LNCAP (cell line): ENCODE measurements at regions not wholly inside any gene's neighbourhood (a gene's known extent, or its start where the extent isn't known, plus 50 kb on each side); places are given as distances from the start of the nearest gene placed in this dataset.

Experiments
- TF ChIP-seq, protein P1 (sequence below): fragments of 450-650 bp; IDR thresholded peaks from 2 replicates; pipeline ENCODE4 v1.5.1; 2017; ENCODE audit warnings: mild to moderate bottlenecking

DNA sequence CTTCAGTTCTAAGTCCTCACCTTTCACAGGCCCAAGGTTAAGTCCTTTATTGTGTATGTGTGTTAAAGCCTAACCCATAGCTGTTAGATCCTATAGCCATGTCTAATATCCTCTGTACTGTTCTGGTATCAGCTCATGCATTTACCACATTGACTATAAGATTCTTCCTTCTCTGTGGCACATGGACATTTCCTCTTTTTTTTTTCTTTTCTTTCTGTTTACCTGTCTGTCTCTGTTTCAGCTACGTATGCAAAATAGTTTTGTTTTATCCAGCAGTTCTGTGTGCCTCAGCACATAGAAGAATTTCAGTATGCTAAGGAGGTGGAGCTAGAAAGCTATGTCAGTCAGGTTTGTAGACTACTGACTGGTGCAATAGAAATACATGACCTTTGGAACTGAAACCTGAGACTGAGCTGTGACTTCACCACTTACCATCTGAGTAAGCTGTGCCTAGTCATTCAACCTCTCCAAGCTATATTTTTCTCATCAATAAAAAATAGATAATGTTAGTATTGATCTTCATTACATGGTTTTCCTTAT, 155.6 kb upstream of the VLDLR start:
- TF ChIP-seq, protein P1, sequence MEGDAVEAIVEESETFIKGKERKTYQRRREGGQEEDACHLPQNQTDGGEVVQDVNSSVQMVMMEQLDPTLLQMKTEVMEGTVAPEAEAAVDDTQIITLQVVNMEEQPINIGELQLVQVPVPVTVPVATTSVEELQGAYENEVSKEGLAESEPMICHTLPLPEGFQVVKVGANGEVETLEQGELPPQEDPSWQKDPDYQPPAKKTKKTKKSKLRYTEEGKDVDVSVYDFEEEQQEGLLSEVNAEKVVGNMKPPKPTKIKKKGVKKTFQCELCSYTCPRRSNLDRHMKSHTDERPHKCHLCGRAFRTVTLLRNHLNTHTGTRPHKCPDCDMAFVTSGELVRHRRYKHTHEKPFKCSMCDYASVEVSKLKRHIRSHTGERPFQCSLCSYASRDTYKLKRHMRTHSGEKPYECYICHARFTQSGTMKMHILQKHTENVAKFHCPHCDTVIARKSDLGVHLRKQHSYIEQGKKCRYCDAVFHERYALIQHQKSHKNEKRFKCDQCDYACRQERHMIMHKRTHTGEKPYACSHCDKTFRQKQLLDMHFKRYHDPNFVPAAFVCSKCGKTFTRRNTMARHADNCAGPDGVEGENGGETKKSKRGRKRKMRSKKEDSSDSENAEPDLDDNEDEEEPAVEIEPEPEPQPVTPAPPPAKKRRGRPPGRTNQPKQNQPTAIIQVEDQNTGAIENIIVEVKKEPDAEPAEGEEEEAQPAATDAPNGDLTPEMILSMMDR, result no peak

DNA sequence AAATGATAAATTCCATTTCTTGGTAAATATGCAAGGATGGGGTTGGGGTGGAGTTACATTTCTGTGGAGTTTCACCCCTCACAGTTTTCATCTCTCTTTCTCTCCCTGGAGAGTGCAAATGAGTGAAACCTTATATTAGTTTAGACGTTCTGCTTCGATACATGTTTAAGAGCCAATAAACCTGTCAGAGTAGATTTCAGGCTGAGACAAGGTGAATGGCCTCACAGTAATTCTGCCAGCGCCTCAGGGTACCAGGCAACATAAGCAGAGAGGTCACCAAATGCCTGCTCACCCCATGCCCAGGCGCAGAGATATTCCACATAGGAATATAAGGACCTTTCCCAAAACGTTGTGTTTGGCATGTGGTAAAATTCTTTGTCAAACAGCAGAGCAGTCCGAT, 154.9 kb upstream of the VLDLR start:
- TF ChIP-seq, protein P1, result no peak

DNA sequence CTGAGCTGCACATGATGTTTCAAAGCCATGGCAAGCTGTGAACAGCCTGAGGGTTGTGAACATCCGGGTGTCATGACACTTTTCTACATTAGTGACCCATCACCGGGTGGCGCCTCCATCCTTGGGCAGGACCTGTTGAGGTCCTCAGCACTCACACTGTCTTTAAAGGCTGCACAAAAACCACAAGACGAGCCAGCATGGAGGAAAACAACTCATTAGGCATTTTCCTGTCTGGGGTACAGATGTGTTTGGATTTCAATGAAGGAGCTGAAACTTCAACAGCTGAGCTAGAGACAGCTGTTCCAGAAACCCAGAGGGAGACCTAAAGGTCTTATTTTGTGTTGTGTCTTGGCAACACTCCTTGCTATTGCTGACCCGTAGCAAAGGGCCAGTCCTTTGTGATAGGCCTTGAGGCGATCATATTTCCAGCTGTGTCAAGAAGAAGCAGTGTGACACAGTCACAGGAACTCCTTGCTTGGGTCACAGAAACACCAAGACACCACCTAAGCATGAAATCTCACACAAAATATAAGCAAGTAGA, 151.8 kb upstream of the VLDLR start:
- TF ChIP-seq, protein P1, result peak; percentile 30; the same call in 1 of the 2 replicates

DNA sequence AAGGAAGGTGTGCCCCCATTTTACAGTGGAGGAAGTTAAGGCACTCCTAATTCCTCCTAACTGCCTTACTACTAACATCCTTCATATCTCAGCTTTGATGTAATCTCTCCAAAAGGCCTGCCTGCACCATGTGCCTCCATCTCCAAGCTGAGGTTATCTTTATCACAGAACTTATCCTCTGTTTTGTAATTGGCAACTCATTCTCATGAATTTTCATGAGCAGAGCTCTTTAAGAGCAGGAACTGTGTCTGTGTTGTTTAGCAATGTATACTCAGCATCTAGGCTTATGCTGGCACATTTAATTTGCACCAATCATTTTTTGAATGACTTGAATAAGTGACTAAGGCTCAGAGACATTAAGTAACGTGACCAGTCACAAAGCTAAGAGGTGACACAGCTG, 147.9 kb upstream of the VLDLR start:
- TF ChIP-seq, protein P1, result no peak

DNA sequence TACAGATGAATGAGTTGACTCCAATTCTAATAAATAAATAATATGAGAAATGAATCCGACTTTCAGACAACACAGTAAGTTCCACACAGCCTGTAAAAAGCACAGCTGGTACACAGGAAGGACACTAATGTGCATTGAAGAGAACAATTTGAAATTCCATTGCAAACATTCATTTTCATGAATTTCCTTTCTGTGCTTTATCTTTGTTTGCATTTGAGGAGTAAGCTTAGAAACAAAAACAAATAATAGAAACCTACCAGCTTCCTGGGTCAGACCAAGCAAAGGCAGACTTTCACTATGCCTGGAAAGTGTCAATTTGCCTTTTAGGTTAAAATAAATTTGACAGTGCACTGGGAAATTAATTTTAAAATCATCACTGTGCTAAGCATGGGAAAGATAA, 143.8 kb upstream of the VLDLR start:
- TF ChIP-seq, protein P1, result no peak

DNA sequence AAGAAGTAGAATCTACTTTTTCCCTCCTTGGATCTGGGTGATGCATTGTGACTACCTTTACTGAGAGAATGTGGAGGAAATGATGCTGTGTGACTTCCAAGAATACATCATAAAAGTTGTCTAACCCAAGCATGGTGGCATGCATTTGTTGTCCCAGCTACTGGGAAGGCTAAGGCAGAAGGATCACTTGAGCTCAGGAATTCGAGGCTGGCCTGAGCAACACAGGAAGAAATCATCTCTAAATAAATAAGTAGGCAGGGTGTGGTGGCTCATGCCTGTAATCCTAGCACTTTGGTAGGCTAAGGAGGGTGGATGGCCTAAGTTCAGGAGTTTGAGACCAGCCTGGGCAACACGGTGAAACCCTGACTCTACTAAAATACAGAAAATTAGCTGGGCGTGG, 143.2 kb upstream of the VLDLR start:
- TF ChIP-seq, protein P1, result no peak

DNA sequence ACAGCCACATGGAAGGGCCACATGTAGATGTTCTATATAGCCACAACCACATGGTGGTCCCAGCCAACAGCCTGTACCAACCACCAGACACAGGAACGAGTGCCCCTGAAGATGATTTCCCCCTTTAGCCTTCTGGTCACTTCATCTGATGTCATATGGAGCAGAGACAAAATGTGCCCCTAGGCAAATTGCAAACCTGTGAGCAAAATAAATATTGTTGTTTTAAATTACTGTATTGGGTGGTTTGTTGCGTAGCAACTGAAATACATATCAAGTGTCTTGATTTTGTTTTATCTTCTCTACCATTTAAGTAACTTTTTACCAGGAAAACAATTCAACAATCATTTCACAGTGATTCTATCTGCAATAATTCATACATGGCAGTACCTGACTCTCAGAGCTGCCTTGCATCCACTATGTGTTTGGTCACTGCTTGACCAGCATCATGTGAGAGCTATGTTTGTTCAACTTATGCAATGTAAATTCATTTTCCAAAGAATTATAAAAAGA, 142.5 kb upstream of the VLDLR start:
- TF ChIP-seq, protein P1, result no peak
